NT2/D1 (cell line): ENCODE measurements at regions not wholly inside any gene's neighbourhood (a gene's known extent, or its start where the extent isn't known, plus 50 kb on each side); places are given as distances from the start of the nearest gene placed in this dataset.

Source experiments
- DNase-seq: peaks from one replicate; pipeline ENCODE4 v3.0.0-alpha.2; 2011; ENCODE audit warnings: low read depth, low spot score
- H3K27me3 ChIP-seq: 2 replicates; pipeline ENCODE4 v1.6.0; 2011; ENCODE audit warnings: mild to moderate bottlenecking; ENCODE audit not compliant: insufficient read length, insufficient read depth
- H3K36me3 ChIP-seq: 2 replicates; pipeline ENCODE4 v1.6.1; 2011; ENCODE audit warnings: mild to moderate bottlenecking, low read length, mixed read lengths; ENCODE audit not compliant: insufficient read depth, insufficient read length
- H3K4me1 ChIP-seq: 2 replicates; pipeline ENCODE4 v1.5.1; 2011; ENCODE audit not compliant: insufficient read depth, insufficient read length
- H3K4me3 ChIP-seq: 2 replicates; pipeline ENCODE4 v1.5.1; 2011; ENCODE audit warnings: low read depth; ENCODE audit not compliant: insufficient read length
- H3K9ac ChIP-seq: 2 replicates; pipeline ENCODE4 v1.6.0; 2011; ENCODE audit warnings: low read depth; ENCODE audit not compliant: insufficient read length
- H3K9me3 ChIP-seq: 2 replicates; pipeline ENCODE4 v1.5.1; 2011; ENCODE audit warnings: mild to moderate bottlenecking, low read length; ENCODE audit not compliant: insufficient read depth
- SUZ12 ChIP-seq: IDR thresholded peaks from 2 replicates; pipeline ENCODE4 v1.6.1; 2011; ENCODE audit not compliant: insufficient read length, insufficient read depth; ENCODE audit errors: extremely low read depth
- YY1 ChIP-seq: IDR thresholded peaks from 2 replicates; pipeline ENCODE4 v1.6.1; 2011; ENCODE audit not compliant: insufficient read length, insufficient read depth
- ZNF274 ChIP-seq: IDR thresholded peaks from 2 replicates; pipeline ENCODE4 v1.6.1; 2011; ENCODE audit warnings: mild to moderate bottlenecking, low read depth, low read length

- Histone ChIP-seq H3K27me3 (no peaks in the 10 kb centered on the region), H3K4me3 (no peak overlapping the region), H3K9me3 (no peaks in the 10 kb centered on the region), H3K36me3 (no peaks in the 10 kb centered on the region), H3K4me1 (no peaks in the 10 kb centered on the region), H3K9ac (no peak overlapping the region)
- DNase-seq, result no peak
- TF ChIP-seq ZNF274, result no peak
- no peak for TF ChIP-seq SUZ12
- TF ChIP-seq YY1, result no peak
Measured at GRCh38 chr2:57855212-57855611, 191.4 kb upstream of the VRK2 start.

GRCh38 chr2:57859755-57860154, 186.9 kb upstream of the VRK2 start:
- Histone ChIP-seq H3K27me3 (no peaks in the 10 kb centered on the region), H3K9me3 (no peaks in the 10 kb centered on the region), H3K9ac (no peak overlapping the region), H3K4me1 (no peaks in the 10 kb centered on the region), H3K4me3 (no peak overlapping the region), H3K36me3 (no peaks in the 10 kb centered on the region)
- TF ChIP-seq ZNF274, result no peak
- TF ChIP-seq SUZ12, result no peak
- no peak for TF ChIP-seq YY1
- no peak for DNase-seq

- no peaks in the 10 kb centered on the region for H3K27me3 ChIP-seq
- no peaks in the 10 kb centered on the region for H3K9me3 ChIP-seq
- no peaks in the 10 kb centered on the region for H3K4me1 ChIP-seq
- no peaks in the 10 kb centered on the region for H3K36me3 ChIP-seq
- no peak overlapping the region for H3K9ac ChIP-seq
- TF ChIP-seq ZNF274, result no peak
- no peak for TF ChIP-seq SUZ12
- TF ChIP-seq YY1, result no peak
- no peak for DNase-seq
- no peak overlapping the region for H3K4me3 ChIP-seq
Measured at GRCh38 chr2:57862153-57862552, 184.5 kb upstream of the VRK2 start.

GRCh38 chr2:57862727-57863126, 183.9 kb upstream of the VRK2 start:
- Histone ChIP-seq H3K36me3 (no peaks in the 10 kb centered on the region), H3K9ac (no peak overlapping the region), H3K4me3 (no peak overlapping the region), H3K4me1 (no peaks in the 10 kb centered on the region), H3K27me3 (no peaks in the 10 kb centered on the region), H3K9me3 (no peaks in the 10 kb centered on the region)
- DNase-seq, result no peak
- TF ChIP-seq YY1, result no peak
- no peak for TF ChIP-seq ZNF274

GRCh38 chr2:57864926-57865325, 181.7 kb upstream of the VRK2 start:
- H3K9ac ChIP-seq, result no peak overlapping the region
- H3K9me3 ChIP-seq, result no peaks in the 10 kb centered on the region
- TF ChIP-seq ZNF274 (no peak), SUZ12 (no peak), YY1 (no peak)
- H3K27me3 ChIP-seq, result no peaks in the 10 kb centered on the region
- H3K4me1 ChIP-seq, result no peaks in the 10 kb centered on the region
- H3K36me3 ChIP-seq, result no peaks in the 10 kb centered on the region
- DNase-seq, result no peak
- no peak overlapping the region for H3K4me3 ChIP-seq

GRCh38 chr2:57867730-57868129, 178.9 kb upstream of the VRK2 start:
- no peaks in the 10 kb centered on the region for H3K9me3 ChIP-seq
- no peaks in the 10 kb centered on the region for H3K36me3 ChIP-seq
- no peak overlapping the region for H3K4me3 ChIP-seq
- no peaks in the 10 kb centered on the region for H3K27me3 ChIP-seq
- no peak for TF ChIP-seq ZNF274
- no peak for TF ChIP-seq YY1
- TF ChIP-seq SUZ12, result no peak
- H3K4me1 ChIP-seq, result no peaks in the 10 kb centered on the region
- DNase-seq, result no peak
- H3K9ac ChIP-seq, result no peak overlapping the region

- Histone ChIP-seq H3K9me3 (no peaks in the 10 kb centered on the region), H3K27me3 (no peaks in the 10 kb centered on the region), H3K9ac (no peak overlapping the region), H3K4me1 (no peaks in the 10 kb centered on the region), H3K36me3 (no peaks in the 10 kb centered on the region), H3K4me3 (no peak overlapping the region)
- no peak for DNase-seq
- TF ChIP-seq YY1 (no peak), ZNF274 (no peak), SUZ12 (no peak)
Measured at GRCh38 chr2:57868619-57869139, 177.9 kb upstream of the VRK2 start.

GRCh38 chr2:57869758-57870344, 176.8 kb upstream of the VRK2 start:
- Histone ChIP-seq H3K27me3 (no peaks in the 10 kb centered on the region), H3K9ac (no peak overlapping the region), H3K4me1 (no peaks in the 10 kb centered on the region), H3K4me3 (no peak overlapping the region), H3K9me3 (no peaks in the 10 kb centered on the region), H3K36me3 (no peaks in the 10 kb centered on the region)
- no peak for DNase-seq
- TF ChIP-seq YY1, result no peak
- no peak for TF ChIP-seq SUZ12
- no peak for TF ChIP-seq ZNF274
